Kidney (tissue), 13 donors: ENCODE measurements at regions not wholly inside any gene's neighbourhood (a gene's known extent, or its start where the extent isn't known, plus 50 kb on each side); places are given as distances from the start of the nearest gene placed in this dataset.

ENCODE experiments used
- DNase-seq, 5 donors: peaks; one replicate each; pipeline ENCODE4 v3.0.0-alpha.2; 2013 to 2020
- FAIRE-seq: peaks from 2 replicates; lab custom pipeline; 2012; peaks lifted over from hg19 to GRCh38; lab: Jason Lieb, UNC
- H3K27ac ChIP-seq, 2 donors: one replicate each; pipeline ENCODE4 v1.7.0; 2013; ENCODE audit warnings: low read depth in 2 of 2, low read length in 2 of 2, inconsistent platforms in 1 of 2
- H3K27me3 ChIP-seq: one replicate; pipeline ENCODE4 v1.7.1; 2013; ENCODE audit warnings: low read length, inconsistent platforms; ENCODE audit not compliant: control insufficient read depth, insufficient read depth
- H3K36me3 ChIP-seq, 3 donors: one replicate each; pipeline versions ENCODE4 v1.7.0 to v1.7.1; 2013; ENCODE audit warnings: low read length in 3 of 3, control low read depth in 1 of 3, inconsistent platforms in 1 of 3; ENCODE audit not compliant: insufficient read depth in 3 of 3, control insufficient read depth in 2 of 3
- H3K4me1 ChIP-seq, 3 donors: one replicate each; pipeline versions ENCODE4 v1.7.0 to v1.7.1; 2013; ENCODE audit warnings: low read length in 3 of 3, inconsistent platforms in 1 of 3, low read depth in 1 of 3; ENCODE audit not compliant: control insufficient read depth in 2 of 3, insufficient read depth in 2 of 3
- H3K4me3 ChIP-seq, 3 donors: one replicate each; pipeline versions ENCODE4 v1.7.0 to v1.8.1; 2013; ENCODE audit warnings: low read length in 3 of 3, control low read depth in 1 of 3, inconsistent platforms in 1 of 3
- H3K9ac ChIP-seq, 3 donors: one replicate each; pipeline versions ENCODE4 v1.7.0 to v1.7.1; 2013; ENCODE audit warnings: low read length in 3 of 3, control low read depth in 1 of 3, inconsistent platforms in 1 of 3
- H3K9me3 ChIP-seq, 3 donors: one replicate each; pipeline versions ENCODE4 v1.7.0 to v1.7.1; 2013; ENCODE audit warnings: low read length in 3 of 3, control low read depth in 1 of 3, inconsistent platforms in 1 of 3; ENCODE audit not compliant: control insufficient read depth in 2 of 3, insufficient read depth in 1 of 3
- CTCF ChIP-seq: IDR thresholded peaks from 3 replicates; pipeline ENCODE4 v1.5.1; 2012; ENCODE audit warnings: mild to moderate bottlenecking, moderate library complexity, borderline replicate concordance; ENCODE audit not compliant: insufficient read depth; ENCODE audit errors: extremely low read depth
- intact Hi-C: fragments of 100-400 bp; cut with DNase I; formaldehyde crosslinking; loops from one replicate; pipeline ENCODE4 v1.11.1; 2022
- donor health status: control.
- donor health status: control.
- donor health status: control.
- donor health status: control.
- donor health status: control.
- donor health status: DM: yes; HTN: yes; CAD: no.
- donor health status: Normal renal cell carcinoma (clear cell type).

DNA sequence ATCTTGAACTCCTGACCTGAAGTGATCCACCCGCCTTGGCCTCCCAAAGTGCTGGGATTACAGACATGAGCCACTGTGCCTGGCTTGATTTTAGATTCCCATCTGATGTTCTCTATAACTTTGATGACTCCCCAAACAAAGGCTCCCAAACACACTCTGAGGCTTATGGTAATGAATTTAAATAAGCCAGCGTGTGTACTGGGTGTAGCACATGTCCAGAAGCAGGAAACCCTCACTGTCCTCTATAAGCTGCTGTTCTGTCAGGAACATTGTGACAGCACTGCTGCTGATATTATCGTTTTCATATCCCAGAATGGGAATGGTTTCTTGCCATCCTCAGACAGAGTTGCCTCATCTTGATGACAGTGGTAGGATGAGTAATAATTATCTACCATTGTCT is 54.1 kb upstream of the SALL4 start:
- Histone ChIP-seq H3K9ac (no peak overlapping the region), H3K9me3 (no peaks in the 10 kb centered on the region), H3K4me1 (no peaks in the 10 kb centered on the region), H3K4me3 (no peak overlapping the region), H3K27ac (no peak overlapping the region), H3K27me3 (no peaks in the 10 kb centered on the region), H3K36me3 (no peaks in the 10 kb centered on the region)
- FAIRE-seq (no peak), DNase-seq (no peak)
- no peak for TF ChIP-seq CTCF
- intact Hi-C loops = no loop called here

GRCh38 chr20:51854921-51855320 is 52.6 kb upstream of the SALL4 start:
- intact Hi-C loops = no loop called here
- no peak overlapping the region for H3K27ac ChIP-seq
- TF ChIP-seq CTCF = no peak
- no peaks in the 10 kb centered on the region for H3K27me3 ChIP-seq
- DNase-seq = no peak
- no peaks in the 10 kb centered on the region for H3K4me1 ChIP-seq
- no peaks in the 10 kb centered on the region for H3K9me3 ChIP-seq
- H3K9ac ChIP-seq = no peak overlapping the region
- H3K36me3 ChIP-seq = no peaks in the 10 kb centered on the region
- no peak for FAIRE-seq
- H3K4me3 ChIP-seq = no peak overlapping the region
